ENCODE measurements at regions not wholly inside any gene's neighbourhood (a gene's known extent, or its start where the extent isn't known, plus 50 kb on each side); places are given as distances from the start of the nearest gene placed in this dataset.

DNA sequence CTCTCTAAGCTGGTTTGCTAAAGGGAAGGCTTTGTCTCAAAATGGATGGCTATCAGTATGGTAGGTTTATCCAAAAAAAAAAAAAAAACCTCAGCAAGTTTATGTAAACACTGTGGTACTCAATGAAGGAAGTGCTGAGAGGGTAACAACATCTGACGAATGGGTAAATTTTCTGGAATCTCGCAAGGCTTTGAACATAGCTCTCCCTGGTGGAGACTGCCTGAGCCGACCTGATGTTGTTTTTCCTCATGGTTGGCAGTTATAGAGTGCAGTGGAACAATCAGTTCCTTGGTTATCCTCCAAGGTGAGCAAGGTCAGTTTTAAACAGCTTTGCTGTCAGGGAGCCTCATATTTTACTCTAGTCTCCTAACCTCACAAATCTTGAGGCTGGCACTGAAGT lies 94.6 kb downstream of the ZPLD1 start:
- H3K27ac Mint-ChIP-seq: no peak overlapping the region
- H3K9me3 Mint-ChIP-seq: no peaks in the 10 kb centered on the region
- no peaks in the 10 kb centered on the region for H3K36me3 Mint-ChIP-seq (ENCODE audit: low read depth)
- ATAC-seq (ENCODE audit: low read depth) (no peak), DNase-seq (no peak)
- CTCF ChIA-PET: interaction anchor here (3.8 kb wide), 1 partner anchor 300 kb away, joined by 18 read pairs; no protein-coding TSS in a partner anchor
- TF ChIP-seq, protein P1, sequence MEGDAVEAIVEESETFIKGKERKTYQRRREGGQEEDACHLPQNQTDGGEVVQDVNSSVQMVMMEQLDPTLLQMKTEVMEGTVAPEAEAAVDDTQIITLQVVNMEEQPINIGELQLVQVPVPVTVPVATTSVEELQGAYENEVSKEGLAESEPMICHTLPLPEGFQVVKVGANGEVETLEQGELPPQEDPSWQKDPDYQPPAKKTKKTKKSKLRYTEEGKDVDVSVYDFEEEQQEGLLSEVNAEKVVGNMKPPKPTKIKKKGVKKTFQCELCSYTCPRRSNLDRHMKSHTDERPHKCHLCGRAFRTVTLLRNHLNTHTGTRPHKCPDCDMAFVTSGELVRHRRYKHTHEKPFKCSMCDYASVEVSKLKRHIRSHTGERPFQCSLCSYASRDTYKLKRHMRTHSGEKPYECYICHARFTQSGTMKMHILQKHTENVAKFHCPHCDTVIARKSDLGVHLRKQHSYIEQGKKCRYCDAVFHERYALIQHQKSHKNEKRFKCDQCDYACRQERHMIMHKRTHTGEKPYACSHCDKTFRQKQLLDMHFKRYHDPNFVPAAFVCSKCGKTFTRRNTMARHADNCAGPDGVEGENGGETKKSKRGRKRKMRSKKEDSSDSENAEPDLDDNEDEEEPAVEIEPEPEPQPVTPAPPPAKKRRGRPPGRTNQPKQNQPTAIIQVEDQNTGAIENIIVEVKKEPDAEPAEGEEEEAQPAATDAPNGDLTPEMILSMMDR (IDR thresholded peaks at IDR 0.05): no peak
- no peak overlapping the region for H3K4me3 Mint-ChIP-seq
- intact Hi-C loops (cut with micrococcal nuclease): no loop called here
- POLR2A ChIA-PET: no interaction called here
- H3K4me1 Mint-ChIP-seq: peaks cover 10% of the 10 kb centered on the region
- H3K27me3 Mint-ChIP-seq: peaks cover 14% of the 10 kb centered on the region

DNA sequence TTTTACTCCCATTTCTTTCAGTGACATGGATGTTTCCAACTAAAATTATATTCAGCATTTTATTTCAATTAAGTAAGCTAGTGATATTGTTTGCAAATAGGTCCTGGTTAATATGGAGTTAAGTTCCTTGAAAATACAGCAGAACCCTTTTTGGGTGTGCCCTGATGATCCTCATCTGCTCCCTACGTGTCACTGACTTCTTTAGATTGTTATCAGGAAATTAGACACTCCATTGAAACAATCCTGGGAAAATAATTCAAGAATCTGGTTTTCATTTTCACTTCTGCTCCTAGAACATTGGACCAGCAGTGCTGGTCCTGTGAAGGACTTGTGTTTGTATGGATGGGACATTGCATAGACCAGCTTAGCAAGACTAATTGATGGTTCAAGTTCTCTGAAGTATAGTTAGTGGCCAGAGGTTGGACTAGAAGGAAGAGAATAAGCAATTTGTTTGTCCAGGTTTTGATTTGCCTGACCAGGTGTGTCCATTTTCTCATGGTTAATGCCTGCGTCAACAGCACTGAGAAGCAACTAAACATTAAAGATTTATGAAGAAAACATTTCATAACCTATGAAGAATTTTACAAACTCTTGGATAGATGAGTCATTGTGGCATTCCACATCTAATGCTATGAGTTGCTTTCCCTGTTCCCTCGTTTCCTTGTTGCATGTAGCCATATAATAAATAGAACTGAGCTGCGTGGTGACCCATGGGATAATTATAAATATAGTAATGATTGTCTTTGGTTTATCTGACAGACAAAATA lies 95.8 kb downstream of the ZPLD1 start:
- Mint-ChIP-seq H3K9me3 (no peaks in the 10 kb centered on the region), H3K27me3 (peaks cover 14% of the 10 kb centered on the region), H3K27ac (no peak overlapping the region), H3K4me1 (peaks cover 7% of the 10 kb centered on the region), H3K36me3 (ENCODE audit: low read depth) (no peaks in the 10 kb centered on the region), H3K4me3 (no peak overlapping the region)
- POLR2A ChIA-PET: no interaction called here
- intact Hi-C loops (cut with micrococcal nuclease): no loop called here
- DNase-seq (no peak), ATAC-seq (ENCODE audit: low read depth) (no peak)
- TF ChIP-seq, protein P1 (IDR thresholded peaks at IDR 0.05): no peak
- CTCF ChIA-PET: interaction anchor here (5.6 kb wide), 1 partner anchor 302 kb away, joined by 41 read pairs; no protein-coding TSS in a partner anchor

DNA sequence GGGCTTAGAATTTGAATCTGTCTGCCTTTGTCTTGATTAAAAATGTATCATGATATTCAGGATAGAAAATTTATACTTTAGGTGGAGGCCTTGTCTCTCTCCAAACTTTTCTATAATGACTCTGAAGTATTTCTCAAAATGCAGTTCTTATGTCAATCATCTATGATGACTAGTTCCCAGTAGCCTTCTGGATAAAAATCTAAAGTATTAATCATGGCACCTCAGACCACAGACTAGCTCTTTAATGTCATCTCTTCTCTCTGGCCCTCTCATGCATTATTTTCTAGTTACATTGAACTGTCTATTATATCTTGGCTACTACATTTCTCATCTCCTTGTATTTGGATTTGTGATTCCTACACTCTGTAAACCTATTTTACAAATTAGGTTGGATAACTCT lies 96.9 kb downstream of the ZPLD1 start:
- Mint-ChIP-seq H3K4me3 (no peak overlapping the region), H3K9me3 (no peaks in the 10 kb centered on the region), H3K27ac (no peak overlapping the region), H3K27me3 (peaks cover 14% of the 10 kb centered on the region), H3K36me3 (ENCODE audit: low read depth) (no peaks in the 10 kb centered on the region), H3K4me1 (no peaks in the 10 kb centered on the region)
- CTCF ChIA-PET: interaction anchor here (5.6 kb wide), 1 partner anchor 303 kb away, joined by 41 read pairs; no protein-coding TSS in a partner anchor
- POLR2A ChIA-PET: no interaction called here
- ATAC-seq (ENCODE audit: low read depth): no peak
- intact Hi-C loops (cut with micrococcal nuclease): no loop called here
- no peak for DNase-seq
- TF ChIP-seq, protein P1 (IDR thresholded peaks at IDR 0.05): no peak

DNA sequence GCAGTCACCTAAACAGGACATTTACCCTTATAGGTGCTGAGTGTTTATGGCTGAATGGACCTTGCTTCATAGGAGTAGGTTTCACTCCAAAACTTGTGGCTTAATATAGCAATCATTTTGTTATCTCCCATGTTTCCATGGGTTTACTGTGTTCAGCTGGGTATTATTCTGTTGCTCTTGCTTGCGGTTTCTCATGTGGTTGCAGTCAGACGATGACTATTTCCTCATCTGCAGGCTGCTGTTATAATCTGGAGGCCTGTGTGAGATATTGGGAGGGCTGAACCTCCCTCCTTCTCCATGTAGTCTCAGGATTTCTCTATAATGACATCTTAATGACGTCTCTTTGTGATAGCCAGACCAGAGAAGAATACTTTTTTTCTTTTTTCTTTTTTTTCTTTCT lies 98.1 kb downstream of the ZPLD1 start:
- Mint-ChIP-seq H3K9me3 (no peaks in the 10 kb centered on the region), H3K27me3 (peaks cover 14% of the 10 kb centered on the region), H3K36me3 (ENCODE audit: low read depth) (no peaks in the 10 kb centered on the region), H3K4me1 (no peaks in the 10 kb centered on the region), H3K4me3 (no peak overlapping the region), H3K27ac (no peak overlapping the region)
- DNase-seq: no peak
- intact Hi-C loops (cut with micrococcal nuclease): no loop called here
- ChIA-PET CTCF (interaction anchor here (5.6 kb wide), 1 partner anchor 304 kb away, joined by 41 read pairs; no protein-coding TSS in a partner anchor), POLR2A (no interaction called here)
- ATAC-seq (ENCODE audit: low read depth): no peak
- TF ChIP-seq, protein P1 (IDR thresholded peaks at IDR 0.05): no peak

DNA sequence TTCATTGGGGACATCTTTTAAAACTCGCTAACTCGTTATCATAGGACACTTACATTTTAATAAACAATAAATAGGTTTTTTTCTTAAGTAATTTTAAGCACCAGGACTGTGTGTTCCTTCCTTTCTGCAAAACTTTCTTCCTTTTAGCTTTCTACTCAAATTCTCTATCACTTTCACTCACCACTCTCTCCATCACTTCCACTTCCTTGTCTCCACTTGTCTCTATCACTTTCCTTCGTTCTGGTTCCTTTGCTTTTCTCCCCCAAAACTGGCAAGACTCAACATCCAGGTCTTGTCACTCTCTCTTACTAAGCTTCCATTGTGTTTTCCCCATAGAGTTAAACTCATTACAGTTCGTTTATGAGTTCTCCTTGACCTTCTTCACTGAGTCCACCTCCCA lies 99.0 kb downstream of the ZPLD1 start:
- TF ChIP-seq, protein P1 (IDR thresholded peaks at IDR 0.05): no peak
- intact Hi-C loops (cut with micrococcal nuclease): no loop called here
- Mint-ChIP-seq H3K36me3 (ENCODE audit: low read depth) (no peaks in the 10 kb centered on the region), H3K27ac (no peak overlapping the region), H3K9me3 (no peaks in the 10 kb centered on the region), H3K27me3 (peaks cover 17% of the 10 kb centered on the region), H3K4me1 (no peaks in the 10 kb centered on the region), H3K4me3 (no peak overlapping the region)
- CTCF ChIA-PET: interaction anchor here (1.0 to 5.6 kb wide), 4 partner anchors 298 to 730 kb away, joined by 3 to 41 read pairs (median 4); no protein-coding TSS in a partner anchor
- ATAC-seq (ENCODE audit: low read depth): no peak
- no peak for DNase-seq
- POLR2A ChIA-PET: no interaction called here
